H9 (cell line): ENCODE measurements at regions not wholly inside any gene's neighbourhood (a gene's known extent, or its start where the extent isn't known, plus 50 kb on each side); places are given as distances from the start of the nearest gene placed in this dataset.

Source experiments
- DNase-seq: peaks from one replicate; pipeline ENCODE4 v3.0.0-alpha.2; 2017
- H2AFZ ChIP-seq: one replicate; pipeline ENCODE4 v1.6.1; 2013; ENCODE audit warnings: mild to moderate bottlenecking, low read length, control low read depth, moderate library complexity
- H2AK5ac ChIP-seq: 2 replicates; pipeline ENCODE4 v1.6.1; 2013; ENCODE audit warnings: low read length, control low read depth, mixed read lengths; ENCODE audit not compliant: insufficient read length
- H2BK120ac ChIP-seq: one replicate; pipeline ENCODE4 v1.6.1; 2013; ENCODE audit warnings: low read depth, mild to moderate bottlenecking, low read length, control low read depth, inconsistent platforms; ENCODE audit not compliant: poor library complexity, severe bottlenecking
- H2BK12ac ChIP-seq: 2 replicates; pipeline ENCODE4 v1.6.1; 2013; ENCODE audit warnings: low read length, control low read depth, mixed read lengths, low read depth; ENCODE audit not compliant: insufficient read length
- H2BK15ac ChIP-seq: 2 replicates; pipeline ENCODE4 v1.6.1; 2013; ENCODE audit warnings: low read depth, low read length, control low read depth
- H2BK20ac ChIP-seq: one replicate; pipeline ENCODE4 v1.6.1; 2013; ENCODE audit warnings: low read depth, mild to moderate bottlenecking, low read length, control low read depth, inconsistent platforms; ENCODE audit not compliant: poor library complexity, severe bottlenecking
- H2BK5ac ChIP-seq: 2 replicates; pipeline ENCODE4 v1.6.1; 2013; ENCODE audit warnings: low read length, control low read depth, mixed read lengths; ENCODE audit not compliant: insufficient read length
- H3K14ac ChIP-seq: 2 replicates; pipeline ENCODE4 v1.6.1; 2013; ENCODE audit warnings: low read length, control low read depth; ENCODE audit not compliant: insufficient read depth
- H3K18ac ChIP-seq: 2 replicates; pipeline ENCODE4 v1.6.1; 2013; ENCODE audit warnings: low read depth, mild to moderate bottlenecking, mixed read lengths, low read length, control low read depth; ENCODE audit not compliant: insufficient read length
- H3K23ac ChIP-seq: 2 replicates; pipeline ENCODE4 v1.6.1; 2013; ENCODE audit warnings: low read length, control low read depth, mixed read lengths, low read depth; ENCODE audit not compliant: insufficient read length
- H3K23me2 ChIP-seq: 2 replicates; pipeline ENCODE4 v1.6.1; 2013; ENCODE audit warnings: low read depth, mild to moderate bottlenecking, mixed read lengths, low read length, control low read depth; ENCODE audit not compliant: insufficient read length, poor library complexity, severe bottlenecking
- H3K27ac ChIP-seq: 2 replicates; pipeline ENCODE4 v1.5.1; 2013; ENCODE audit warnings: low read length, control low read depth, mixed read lengths, low read depth; ENCODE audit not compliant: insufficient read length
- H3K27me3 ChIP-seq: 2 replicates; pipeline ENCODE4 v1.6.1; 2013; ENCODE audit warnings: low read length, control low read depth, inconsistent platforms; ENCODE audit not compliant: insufficient read depth
- H3K4ac ChIP-seq: 2 replicates; pipeline ENCODE4 v1.6.1; 2013; ENCODE audit warnings: low read depth, mild to moderate bottlenecking, control low read depth, inconsistent platforms, low read length, moderate library complexity
- H3K4me1 ChIP-seq: 2 replicates; pipeline ENCODE4 v1.6.1; 2013; ENCODE audit warnings: low read length, control low read depth, inconsistent platforms; ENCODE audit not compliant: insufficient read depth
- H3K4me2 ChIP-seq: 2 replicates; pipeline ENCODE4 v1.6.1; 2013; ENCODE audit warnings: low read length, control low read depth, mixed read lengths; ENCODE audit not compliant: insufficient read length, insufficient read depth
- H3K56ac ChIP-seq: 2 replicates; pipeline ENCODE4 v1.6.1; 2013; ENCODE audit warnings: low read depth, mild to moderate bottlenecking, mixed read lengths, low read length, control low read depth; ENCODE audit not compliant: insufficient read length
- H3K79me1 ChIP-seq: 2 replicates; pipeline ENCODE4 v1.6.1; 2013; ENCODE audit warnings: low read depth, mild to moderate bottlenecking, moderate library complexity, low read length, control low read depth, inconsistent platforms; ENCODE audit not compliant: insufficient read depth, poor library complexity, severe bottlenecking
- H3K79me2 ChIP-seq: 2 replicates; pipeline ENCODE4 v1.6.1; 2013; ENCODE audit warnings: low read length, control low read depth, inconsistent platforms; ENCODE audit not compliant: insufficient read depth
- H3K9ac ChIP-seq: 2 replicates; pipeline ENCODE4 v1.6.1; 2013; ENCODE audit warnings: low read length, control low read depth, mixed read lengths; ENCODE audit not compliant: insufficient read length; ENCODE audit errors: extremely low read depth
- H3K9me3 ChIP-seq: one replicate; pipeline ENCODE4 v1.6.1; 2013; ENCODE audit warnings: low read depth, low read length, inconsistent platforms; ENCODE audit not compliant: control insufficient read depth
- H3T11ph ChIP-seq: one replicate; pipeline ENCODE4 v1.6.1; 2013; ENCODE audit warnings: mild to moderate bottlenecking, low read length, control low read depth, inconsistent platforms
- H4K20me1 ChIP-seq: one replicate; pipeline ENCODE4 v1.6.1; 2013; ENCODE audit not compliant: control insufficient read depth, insufficient read length, insufficient read depth
- H4K5ac ChIP-seq: 2 replicates; pipeline ENCODE4 v1.6.1; 2013; ENCODE audit warnings: low read depth, mild to moderate bottlenecking, mixed read lengths, low read length, control low read depth; ENCODE audit not compliant: insufficient read length
- H4K8ac ChIP-seq: replicated peaks from 2 replicates; pipeline ENCODE4 v1.6.1; 2013; ENCODE audit warnings: low read length, control low read depth, mixed read lengths, low read depth; ENCODE audit not compliant: insufficient read length
- H4K91ac ChIP-seq: 2 replicates; pipeline ENCODE4 v1.6.1; 2013; ENCODE audit warnings: low read depth, mild to moderate bottlenecking, moderate library complexity, mixed read lengths, low read length, control low read depth; ENCODE audit not compliant: insufficient read length
- H3K27ac Mint-ChIP-seq, 3 experiments: 2 replicates in 2 of 3; 3 replicates in 1 of 3; pipeline ENCODE4 v1.8.0; 2020 to 2021; ENCODE audit warnings: mixed read lengths in 3 of 3, mild to moderate bottlenecking in 1 of 3, moderate library complexity in 1 of 3
- H3K27me3 Mint-ChIP-seq: 2 replicates; pipeline ENCODE4 v1.8.0; 2021; ENCODE audit warnings: low read depth, mild to moderate bottlenecking, moderate library complexity, mixed read lengths
- H3K36me3 Mint-ChIP-seq, 3 experiments: 2 replicates in 2 of 3; 3 replicates in 1 of 3; pipeline ENCODE4 v1.8.0; 2020 to 2021; ENCODE audit warnings: low read depth in 3 of 3, mixed read lengths in 3 of 3; ENCODE audit not compliant: insufficient read depth in 1 of 3
- H3K4me1 Mint-ChIP-seq, 2 experiments: 2 replicates each; pipeline ENCODE4 v1.8.0; 2020; ENCODE audit warnings: mixed read lengths in 2 of 2
- H3K4me3 Mint-ChIP-seq, 2 experiments: 2 replicates in 1 of 2; 3 replicates in 1 of 2; pipeline ENCODE4 v1.8.0; 2020 to 2021; ENCODE audit warnings: mild to moderate bottlenecking in 2 of 2, mixed read lengths in 2 of 2, moderate library complexity in 1 of 2
- H3K9me3 Mint-ChIP-seq, 2 experiments: 2 replicates in 1 of 2; 3 replicates in 1 of 2; pipeline ENCODE4 v1.8.0; 2020; ENCODE audit warnings: mild to moderate bottlenecking in 2 of 2, mixed read lengths in 2 of 2, moderate library complexity in 1 of 2
- CTCF ChIP-seq: fragments of 200-600 bp; sonication (generic); conservative IDR thresholded peaks from 3 replicates; pipeline ENCODE4 v1.8.0; 2021; ENCODE audit warnings: antibody characterized with exemption, mild to moderate bottlenecking
- WGBS: extraction: QIAGEN DNeasy Blood & Tissue Kit; methylation state at CpG from one replicate; pipeline ENCODE4 v1.1.7; 2013; ENCODE audit warnings: missing lambda C conversion rate, low lambda C conversion rate, mixed read lengths; ENCODE audit not compliant: insufficient read length; ENCODE audit errors: extremely low coverage; 5-methylcytosine and 5-hydroxymethylcytosine counted together

GRCh38 chr10:9814285-9814864, 1203.3 kb upstream of the CELF2 start:
- H3K18ac ChIP-seq, result no peak overlapping the region
- no peaks in the 10 kb centered on the region for H3K4me1 ChIP-seq
- no peak overlapping the region for H2AFZ ChIP-seq
- no peak for DNase-seq
- H2AK5ac ChIP-seq, result no peak overlapping the region
- Mint-ChIP-seq H3K4me1 (no peaks in the 10 kb centered on the region), H3K27me3 (no peaks in the 10 kb centered on the region), H3K36me3 (peaks cover 2 to 14% (median 3%) of the 10 kb centered on the region in 3 experiments; a peak in 6 of 7 replicates), H3K4me3 (no peak overlapping the region), H3K27ac (no peak overlapping the region), H3K9me3 (peaks cover 14 to 16% of the 10 kb centered on the region in 2 experiments; a peak in 4 of 5 replicates)
- H3K56ac ChIP-seq, result no peak overlapping the region
- H3K4ac ChIP-seq, result no peak overlapping the region
- no peaks in the 10 kb centered on the region for H3K79me1 ChIP-seq
- no peak for TF ChIP-seq CTCF
- no peaks in the 10 kb centered on the region for H3K23me2 ChIP-seq
- H3K23ac ChIP-seq, result no peak overlapping the region
- no peak overlapping the region for H2BK20ac ChIP-seq
- no peak overlapping the region for H4K91ac ChIP-seq
- no peak overlapping the region for H3T11ph ChIP-seq
- H4K8ac ChIP-seq, result no peak overlapping the region
- H3K4me2 ChIP-seq, result no peak overlapping the region
- no peak overlapping the region for H3K27ac ChIP-seq
- H2BK120ac ChIP-seq, result no peak overlapping the region
- H4K5ac ChIP-seq, result no peak overlapping the region
- H3K9me3 ChIP-seq, result no peaks in the 10 kb centered on the region
- no peaks in the 10 kb centered on the region for H3K27me3 ChIP-seq
- H2BK12ac ChIP-seq, result no peak overlapping the region
- no peaks in the 10 kb centered on the region for H3K79me2 ChIP-seq
- no peak overlapping the region for H3K9ac ChIP-seq
- H4K20me1 ChIP-seq, result no peaks in the 10 kb centered on the region
- H2BK15ac ChIP-seq, result no peak overlapping the region
- no CpG with 5 or more reads among the region's 1 CpG for WGBS
- no peak overlapping the region for H2BK5ac ChIP-seq
- H3K14ac ChIP-seq, result no peak overlapping the region
